ENCODE measurements at regions not wholly inside any gene's neighbourhood (a gene's known extent, or its start where the extent isn't known, plus 50 kb on each side); places are given as distances from the start of the nearest gene placed in this dataset.

GRCh38 chr6:40036186-40036585 is 101.9 kb upstream of the MOCS1 start:
- TF ChIP-seq POLR2AphosphoS5 (IDR thresholded peaks at IDR 0.05) (no peak), CTCF (IDR thresholded peaks at IDR 0.05; ENCODE audit: poor library complexity, severe bottlenecking) (no peak), MXI1 (conservative IDR thresholded peaks at IDR 0.05; ENCODE audit: poor library complexity, severe bottlenecking) (no peak)

All from neural cell (in vitro differentiated cells).